HepG2 (cell line): ENCODE measurements at regions not wholly inside any gene's neighbourhood (a gene's known extent, or its start where the extent isn't known, plus 50 kb on each side); places are given as distances from the start of the nearest gene placed in this dataset.

Source experiments
- ATAC-seq: fragments of 200-7000 bp; cut with Tn5 transposase; 3 replicates; pipeline ENCODE4 v1.9.1; 2020; ENCODE audit warnings: mild to moderate bottlenecking, moderate library complexity
- BruUV-seq: library from RNA; stranded (reverse); fragments of 400-500 nt; replicated peaks from 2 replicates; lab custom pipeline; 2021; lab: Mats Ljungman, UMichigan
- CTCF ChIA-PET: fragments of 300-600 bp; formaldehyde crosslinking; extraction: SDS; loops from one replicate; lab custom pipeline; 2021; ENCODE audit warnings: low total read pairs, inconsistent platforms, low intra/inter-chr PET ratio; lab: Yijun Ruan, JAX
- POLR2A ChIA-PET: fragments of 350-600 bp; sonication (Branson Sonifier 250); formaldehyde crosslinking; loops from one replicate; lab custom pipeline; 2020; ENCODE audit warnings: antibody characterized with exemption, inconsistent platforms; lab: Yijun Ruan, JAX
- DNase-seq: peaks from one replicate; pipeline ENCODE4 v3.0.0-alpha.2; 2015; ENCODE audit warnings: low spot score
- FAIRE-seq: peaks from 3 replicates; lab custom pipeline; 2011; peaks lifted over from hg19 to GRCh38; lab: Jason Lieb, UNC
- H2AFZ ChIP-seq: one replicate; pipeline ENCODE4 v1.6.1; 2011; ENCODE audit warnings: low read length, inconsistent platforms
- H3K27ac ChIP-seq: fragments of 300-600 bp; 3 replicates; pipeline ENCODE4 v1.8.0; 2011; ENCODE audit warnings: mixed run types, mild to moderate bottlenecking, mixed read lengths, low read length, inconsistent platforms; ENCODE audit not compliant: insufficient read depth; ENCODE audit errors: extremely low read length
- H3K27me3 ChIP-seq, 2 experiments: fragments of 200-600 bp in 1 of 2; 2 replicates in 1 of 2; 3 replicates in 1 of 2; pipeline versions ENCODE4 v1.6.0 to v1.8.0; 2011; ENCODE audit warnings: low read length in 2 of 2, mild to moderate bottlenecking in 2 of 2, moderate library complexity in 2 of 2, inconsistent platforms in 1 of 2; ENCODE audit not compliant: insufficient read depth in 2 of 2, control insufficient read depth in 1 of 2
- H3K36me3 ChIP-seq, 2 experiments: fragments of 200-600 bp in 1 of 2; replicated peaks in 1 of 2; 2 replicates in 1 of 2; 3 replicates in 1 of 2; pipeline versions ENCODE4 v1.5.1 to v1.8.0; 2011; ENCODE audit warnings: low read length in 2 of 2, inconsistent platforms in 1 of 2; ENCODE audit not compliant: insufficient read depth in 2 of 2, control insufficient read depth in 1 of 2
- H3K4me1 ChIP-seq: 2 replicates; pipeline ENCODE4 v1.5.1; 2012; ENCODE audit warnings: low read length, inconsistent platforms; ENCODE audit not compliant: insufficient read depth
- H3K4me2 ChIP-seq: 2 replicates; pipeline ENCODE4 v1.6.0; 2011; ENCODE audit warnings: low read depth, low read length, inconsistent platforms
- H3K4me3 ChIP-seq, 3 experiments: fragments of 200-600 bp in 1 of 3; sonication (generic), shearing (Covaris generic) in 1 of 3; replicated peaks in 1 of 3; 2 replicates each; pipeline ENCODE4 v1.5.1; 2011 to 2016; ENCODE audit warnings: low read length in 3 of 3, inconsistent platforms in 2 of 3, low read depth in 2 of 3, mild to moderate bottlenecking in 2 of 3, control low read depth in 1 of 3, mixed read lengths in 1 of 3; ENCODE audit not compliant: insufficient read depth in 1 of 3
- H3K79me2 ChIP-seq: one replicate; pipeline ENCODE4 v1.6.1; 2011; ENCODE audit warnings: low read length, inconsistent platforms; ENCODE audit not compliant: insufficient read depth
- H3K9ac ChIP-seq: 2 replicates; pipeline ENCODE4 v1.6.0; 2011; ENCODE audit warnings: mild to moderate bottlenecking, low read depth, low read length, inconsistent platforms; ENCODE audit not compliant: insufficient read depth
- H3K9me3 ChIP-seq: 2 replicates; pipeline ENCODE4 v1.5.1; 2012; ENCODE audit warnings: mild to moderate bottlenecking, low read length
- H4K20me1 ChIP-seq: 2 replicates; pipeline ENCODE4 v1.6.0; 2011; ENCODE audit warnings: inconsistent platforms, mild to moderate bottlenecking, low read length, moderate library complexity; ENCODE audit not compliant: insufficient read depth
- CENPT ChIP-seq: sonication (generic); formaldehyde crosslinking; IDR thresholded peaks from 2 replicates; pipeline ENCODE4 v1.8.0; 2022; ENCODE audit warnings: low read depth, mild to moderate bottlenecking, moderate library complexity, missing genetic modification reagents
- CHD2 ChIP-seq: IDR thresholded peaks from 2 replicates; pipeline ENCODE4 v1.6.1; 2011; ENCODE audit warnings: low read depth, low read length, improper control_type of control experiment
- GABPB1 ChIP-seq: IDR thresholded peaks from 2 replicates; pipeline ENCODE4 v1.6.1; 2016; ENCODE audit warnings: mild to moderate bottlenecking, missing genetic modification reagents, moderate library complexity, missing compliant biosample characterization
- HDAC6 ChIP-seq: fragments of 200-600 bp; sonication (generic); IDR thresholded peaks from 2 replicates; pipeline ENCODE4 v1.7.0; 2017; ENCODE audit warnings: mild to moderate bottlenecking, antibody characterized with exemption, low read length, low read depth
- HOXD1 ChIP-seq: sonication (generic); formaldehyde crosslinking; IDR thresholded peaks from 2 replicates; pipeline ENCODE4 v1.5.0; 2020; ENCODE audit warnings: missing genetic modification reagents
- MLXIP ChIP-seq: sonication (generic); formaldehyde crosslinking; IDR thresholded peaks from 2 replicates; pipeline ENCODE4 v1.9.0; 2021; ENCODE audit warnings: missing genetic modification reagents, borderline replicate concordance
- NFIC ChIP-seq: IDR thresholded peaks from 2 replicates; pipeline ENCODE4 v1.6.1; 2012; ENCODE audit warnings: mild to moderate bottlenecking, low read length, inconsistent platforms
- NR2F6 ChIP-seq, 2 experiments: IDR thresholded peaks; 2 replicates each; pipeline ENCODE4 v1.6.1; 2016; ENCODE audit warnings: antibody characterized with exemption in 1 of 2, mild to moderate bottlenecking in 1 of 2
- NRL ChIP-seq: sonication (generic); formaldehyde crosslinking; IDR thresholded peaks from 2 replicates; pipeline ENCODE4 v1.5.0; 2020; ENCODE audit warnings: missing genetic modification reagents, mild to moderate bottlenecking, moderate library complexity, borderline replicate concordance
- PRDM4 ChIP-seq: sonication (generic); formaldehyde crosslinking; IDR thresholded peaks from 2 replicates; pipeline ENCODE4 v1.9.0; 2021; ENCODE audit warnings: missing genetic modification reagents, borderline replicate concordance
- PRPF4 ChIP-seq: fragments of 200-400 bp; formaldehyde crosslinking; IDR thresholded peaks from 2 replicates; pipeline ENCODE4 v1.6.1; 2016; ENCODE audit warnings: low read length, low read depth; ENCODE audit not compliant: poor library complexity, severe bottlenecking
- SRSF4 ChIP-seq: fragments of 200-400 bp; formaldehyde crosslinking; IDR thresholded peaks from one replicate; pipeline ENCODE4 v1.6.1; 2018; ENCODE audit warnings: mild to moderate bottlenecking, low read depth, low read length, moderate library complexity; ENCODE audit not compliant: poor library complexity, severe bottlenecking
- ZBTB3 ChIP-seq: sonication (generic); formaldehyde crosslinking; IDR thresholded peaks from 2 replicates; pipeline ENCODE4 v1.4.0; 2020; ENCODE audit warnings: low read depth, mild to moderate bottlenecking, moderate library complexity, missing genetic modification reagents, borderline replicate concordance
- ZKSCAN8 ChIP-seq: IDR thresholded peaks from 2 replicates; pipeline ENCODE4 v1.6.1; 2016; ENCODE audit warnings: borderline replicate concordance, missing genetic modification reagents, missing compliant biosample characterization
- ZMYM4 ChIP-seq: sonication (generic); formaldehyde crosslinking; IDR thresholded peaks from 2 replicates; pipeline ENCODE4 v1.8.1; 2023; ENCODE audit warnings: mild to moderate bottlenecking, missing genetic modification reagents
- ZNF576 ChIP-seq: sonication (generic); formaldehyde crosslinking; IDR thresholded peaks from 2 replicates; pipeline ENCODE4 v1.4.0; 2020; ENCODE audit warnings: mild to moderate bottlenecking, missing genetic modification reagents
- WGBS: methylation state at CpG from one replicate; pipeline ENCODE4 v1.1.6; 2017; ENCODE audit warnings: low lambda C conversion rate; 5-methylcytosine and 5-hydroxymethylcytosine counted together
- in situ Hi-C: cut with HindIII; loops from 2 replicates; pipeline ENCODE4 v1.10.0; 2017; ENCODE audit warnings: low pct_unique_long_range_greater_than_20kb; ENCODE audit not compliant: extremely low pct_ligation_motif_present
- intact Hi-C: fragments of 100-400 bp; cut with micrococcal nuclease; formaldehyde crosslinking; loops from one replicate; pipeline ENCODE4 v1.10.0; 2022; ENCODE audit not compliant: unreplicated experiment

GRCh38 chr9:79165020-79165780, 406.6 kb upstream of the TLE4 start:
- Histone ChIP-seq H3K9ac (no peak overlapping the region), H2AFZ (no peak overlapping the region), H3K27ac (no peak overlapping the region), H4K20me1 (no peaks in the 10 kb centered on the region), H3K9me3 (no peaks in the 10 kb centered on the region), H3K4me3 (no peak overlapping the region), H3K4me2 (no peak overlapping the region), H3K27me3 (no peaks in the 10 kb centered on the region), H3K4me1 (no peaks in the 10 kb centered on the region), H3K36me3 (no peaks in the 10 kb centered on the region), H3K79me2 (no peaks in the 10 kb centered on the region)
- 36% methylated on average over 5 of the region's 5 CpGs for WGBS
- in situ Hi-C loops (no loop called here), intact Hi-C loops (no loop called here)
- POLR2A ChIA-PET = no interaction called here
- no TSS peak for BruUV-seq
- CTCF ChIA-PET = no interaction called here
- no peak for DNase-seq
- no peak for ATAC-seq
- FAIRE-seq = no peak
- TF ChIP-seq NFIC (no peak), HDAC6 (no peak), MLXIP (no peak), PRPF4 (no peak), SRSF4 (no peak), HOXD1 (CRISPR knock-in tag) (no peak), ZMYM4 (CRISPR knock-in tag) (no peak), NRL (CRISPR knock-in tag) (no peak), PRDM4 (CRISPR knock-in tag) (no peak), CHD2 (no peak), ZBTB3 (CRISPR knock-in tag) (no peak), NR2F6 (IDR thresholded peaks at IDR 0.05) (no peak), NR2F6 (CRISPR knock-in tag; IDR thresholded peaks at IDR 0.05) (no peak), GABPB1 (CRISPR knock-in tag) (no peak), CENPT (no peak), ZKSCAN8 (CRISPR knock-in tag) (no peak), ZNF576 (CRISPR knock-in tag) (no peak)
